IMR-90 (cell line): ENCODE measurements at regions not wholly inside any gene's neighbourhood (a gene's known extent, or its start where the extent isn't known, plus 50 kb on each side); places are given as distances from the start of the nearest gene placed in this dataset.

ENCODE experiments used
- CEBPB ChIP-seq: IDR thresholded peaks from 2 replicates; pipeline ENCODE4 v1.6.1; 2012; ENCODE audit warnings: low read depth, low read length, improper control_type of control experiment
- POLR2A ChIP-seq: IDR thresholded peaks from 2 replicates; pipeline ENCODE4 v1.6.1; 2012; ENCODE audit warnings: mild to moderate bottlenecking, low read depth, low read length
- RAD21 ChIP-seq: IDR thresholded peaks from 2 replicates; pipeline ENCODE4 v1.6.1; 2012; ENCODE audit warnings: low read length, improper control_type of control experiment
- RCOR1 ChIP-seq: IDR thresholded peaks from 2 replicates; pipeline ENCODE4 v1.6.1; 2012; ENCODE audit warnings: mild to moderate bottlenecking, low read length, improper control_type of control experiment; ENCODE audit not compliant: insufficient replicate concordance
- SMC3 ChIP-seq: fragments of 150-350 bp; IDR thresholded peaks from 2 replicates; pipeline ENCODE4 v1.6.1; 2016; ENCODE audit warnings: low read depth, mild to moderate bottlenecking, antibody characterized with exemption, low read length, moderate library complexity
- TF ChIP-seq, protein P1 (sequence below): conservative IDR thresholded peaks from 2 replicates; pipeline ENCODE4 v1.5.1; 2012; ENCODE audit warnings: mild to moderate bottlenecking, low read depth, low read length, improper control_type of control experiment
- TF ChIP-seq, protein P2 (sequence below): fragments of 150-350 bp; IDR thresholded peaks from 2 replicates; pipeline ENCODE4 v1.6.1; 2016; ENCODE audit warnings: low read depth, mild to moderate bottlenecking, low read length, moderate library complexity, borderline replicate concordance
- TF ChIP-seq, protein P3 (sequence below): fragments of 150-350 bp; IDR thresholded peaks from 2 replicates; pipeline ENCODE4 v1.6.1; 2017; ENCODE audit warnings: mild to moderate bottlenecking, antibody characterized with exemption, low read length, low read depth

DNA sequence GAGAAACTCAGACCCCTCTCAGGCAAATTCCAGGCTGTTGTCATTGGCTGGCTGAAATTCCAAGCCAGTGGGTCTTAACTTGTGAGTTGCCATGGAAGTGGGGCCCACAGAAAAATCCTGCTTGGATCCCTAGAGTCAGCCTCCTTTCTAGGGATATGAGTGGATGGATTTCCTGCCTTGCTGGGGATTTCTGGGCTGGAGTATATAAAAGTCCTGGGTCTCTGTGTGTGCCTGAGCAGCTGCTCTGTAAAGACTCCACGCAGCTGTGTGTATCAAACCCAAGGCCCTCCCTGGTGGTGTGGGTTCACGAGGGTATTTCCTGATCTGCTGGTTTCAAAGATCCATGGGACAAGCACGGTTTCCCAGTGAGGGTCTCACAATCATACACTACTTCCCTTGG lies 1077.1 kb downstream of the SLC16A7 start:
- TF ChIP-seq, protein P1, sequence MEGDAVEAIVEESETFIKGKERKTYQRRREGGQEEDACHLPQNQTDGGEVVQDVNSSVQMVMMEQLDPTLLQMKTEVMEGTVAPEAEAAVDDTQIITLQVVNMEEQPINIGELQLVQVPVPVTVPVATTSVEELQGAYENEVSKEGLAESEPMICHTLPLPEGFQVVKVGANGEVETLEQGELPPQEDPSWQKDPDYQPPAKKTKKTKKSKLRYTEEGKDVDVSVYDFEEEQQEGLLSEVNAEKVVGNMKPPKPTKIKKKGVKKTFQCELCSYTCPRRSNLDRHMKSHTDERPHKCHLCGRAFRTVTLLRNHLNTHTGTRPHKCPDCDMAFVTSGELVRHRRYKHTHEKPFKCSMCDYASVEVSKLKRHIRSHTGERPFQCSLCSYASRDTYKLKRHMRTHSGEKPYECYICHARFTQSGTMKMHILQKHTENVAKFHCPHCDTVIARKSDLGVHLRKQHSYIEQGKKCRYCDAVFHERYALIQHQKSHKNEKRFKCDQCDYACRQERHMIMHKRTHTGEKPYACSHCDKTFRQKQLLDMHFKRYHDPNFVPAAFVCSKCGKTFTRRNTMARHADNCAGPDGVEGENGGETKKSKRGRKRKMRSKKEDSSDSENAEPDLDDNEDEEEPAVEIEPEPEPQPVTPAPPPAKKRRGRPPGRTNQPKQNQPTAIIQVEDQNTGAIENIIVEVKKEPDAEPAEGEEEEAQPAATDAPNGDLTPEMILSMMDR: no peak
- TF ChIP-seq RAD21: no peak
- TF ChIP-seq POLR2A: no peak
- TF ChIP-seq CEBPB: no peak
- TF ChIP-seq SMC3: no peak
- TF ChIP-seq, protein P2, sequence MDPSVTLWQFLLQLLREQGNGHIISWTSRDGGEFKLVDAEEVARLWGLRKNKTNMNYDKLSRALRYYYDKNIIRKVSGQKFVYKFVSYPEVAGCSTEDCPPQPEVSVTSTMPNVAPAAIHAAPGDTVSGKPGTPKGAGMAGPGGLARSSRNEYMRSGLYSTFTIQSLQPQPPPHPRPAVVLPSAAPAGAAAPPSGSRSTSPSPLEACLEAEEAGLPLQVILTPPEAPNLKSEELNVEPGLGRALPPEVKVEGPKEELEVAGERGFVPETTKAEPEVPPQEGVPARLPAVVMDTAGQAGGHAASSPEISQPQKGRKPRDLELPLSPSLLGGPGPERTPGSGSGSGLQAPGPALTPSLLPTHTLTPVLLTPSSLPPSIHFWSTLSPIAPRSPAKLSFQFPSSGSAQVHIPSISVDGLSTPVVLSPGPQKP: no peak
- TF ChIP-seq, protein P3, sequence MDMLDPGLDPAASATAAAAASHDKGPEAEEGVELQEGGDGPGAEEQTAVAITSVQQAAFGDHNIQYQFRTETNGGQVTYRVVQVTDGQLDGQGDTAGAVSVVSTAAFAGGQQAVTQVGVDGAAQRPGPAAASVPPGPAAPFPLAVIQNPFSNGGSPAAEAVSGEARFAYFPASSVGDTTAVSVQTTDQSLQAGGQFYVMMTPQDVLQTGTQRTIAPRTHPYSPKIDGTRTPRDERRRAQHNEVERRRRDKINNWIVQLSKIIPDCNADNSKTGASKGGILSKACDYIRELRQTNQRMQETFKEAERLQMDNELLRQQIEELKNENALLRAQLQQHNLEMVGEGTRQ: no peak
- TF ChIP-seq RCOR1: no peak
